Neural cell (in vitro differentiated cells): ENCODE measurements at regions not wholly inside any gene's neighbourhood (a gene's known extent, or its start where the extent isn't known, plus 50 kb on each side); places are given as distances from the start of the nearest gene placed in this dataset.

Source experiments
- POLR2AphosphoS5 ChIP-seq: IDR thresholded peaks from 2 replicates; pipeline ENCODE4 v1.6.1; 2012
- RAD21 ChIP-seq: fragments of 450-650 bp; conservative IDR thresholded peaks from 2 replicates; pipeline ENCODE4 v1.6.1; 2014; ENCODE audit warnings: antibody characterized with exemption, mild to moderate bottlenecking, moderate library complexity
- TF ChIP-seq, protein P1 (sequence below): fragments of 450-650 bp; IDR thresholded peaks from 2 replicates; pipeline ENCODE4 v1.5.1; 2014; ENCODE audit warnings: antibody characterized with exemption, mild to moderate bottlenecking, moderate library complexity; ENCODE audit not compliant: poor library complexity, severe bottlenecking

GRCh38 chr1:66475940-66476339, 58.0 kb upstream of the SGIP1 start:
- TF ChIP-seq, protein P1, sequence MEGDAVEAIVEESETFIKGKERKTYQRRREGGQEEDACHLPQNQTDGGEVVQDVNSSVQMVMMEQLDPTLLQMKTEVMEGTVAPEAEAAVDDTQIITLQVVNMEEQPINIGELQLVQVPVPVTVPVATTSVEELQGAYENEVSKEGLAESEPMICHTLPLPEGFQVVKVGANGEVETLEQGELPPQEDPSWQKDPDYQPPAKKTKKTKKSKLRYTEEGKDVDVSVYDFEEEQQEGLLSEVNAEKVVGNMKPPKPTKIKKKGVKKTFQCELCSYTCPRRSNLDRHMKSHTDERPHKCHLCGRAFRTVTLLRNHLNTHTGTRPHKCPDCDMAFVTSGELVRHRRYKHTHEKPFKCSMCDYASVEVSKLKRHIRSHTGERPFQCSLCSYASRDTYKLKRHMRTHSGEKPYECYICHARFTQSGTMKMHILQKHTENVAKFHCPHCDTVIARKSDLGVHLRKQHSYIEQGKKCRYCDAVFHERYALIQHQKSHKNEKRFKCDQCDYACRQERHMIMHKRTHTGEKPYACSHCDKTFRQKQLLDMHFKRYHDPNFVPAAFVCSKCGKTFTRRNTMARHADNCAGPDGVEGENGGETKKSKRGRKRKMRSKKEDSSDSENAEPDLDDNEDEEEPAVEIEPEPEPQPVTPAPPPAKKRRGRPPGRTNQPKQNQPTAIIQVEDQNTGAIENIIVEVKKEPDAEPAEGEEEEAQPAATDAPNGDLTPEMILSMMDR, result no peak
- TF ChIP-seq POLR2AphosphoS5 (no peak), RAD21 (no peak)
